GM12872 (cell line): ENCODE measurements at regions not wholly inside any gene's neighbourhood (a gene's known extent, or its start where the extent isn't known, plus 50 kb on each side); places are given as distances from the start of the nearest gene placed in this dataset.

Experiments
- CTCF ChIP-seq: IDR thresholded peaks from 3 replicates; pipeline ENCODE4 v1.5.1; 2011; ENCODE audit warnings: low read depth, mild to moderate bottlenecking, low read length, moderate library complexity; ENCODE audit not compliant: insufficient read depth

- no peak for TF ChIP-seq CTCF
Observed at GRCh38 chr10:29806350-29806788, 171.6 kb upstream of the SVIL start.

GRCh38 chr10:29805134-29805723 lies 170.5 kb upstream of the SVIL start:
- no peak for TF ChIP-seq CTCF

GRCh38 chr10:29804025-29804852 lies 169.5 kb upstream of the SVIL start:
- TF ChIP-seq CTCF: no peak

GRCh38 chr10:29802171-29802570 lies 167.4 kb upstream of the SVIL start:
- TF ChIP-seq CTCF: no peak

GRCh38 chr10:29798921-29799690 lies 164.3 kb upstream of the SVIL start:
- TF ChIP-seq CTCF: no peak

- TF ChIP-seq CTCF: no peak
Observed at GRCh38 chr10:29797616-29798015, 162.8 kb upstream of the SVIL start.

GRCh38 chr10:29795850-29796249 lies 161.1 kb upstream of the SVIL start:
- TF ChIP-seq CTCF: no peak
